ENCODE measurements at regions not wholly inside any gene's neighbourhood (a gene's known extent, or its start where the extent isn't known, plus 50 kb on each side); places are given as distances from the start of the nearest gene placed in this dataset.

DNA sequence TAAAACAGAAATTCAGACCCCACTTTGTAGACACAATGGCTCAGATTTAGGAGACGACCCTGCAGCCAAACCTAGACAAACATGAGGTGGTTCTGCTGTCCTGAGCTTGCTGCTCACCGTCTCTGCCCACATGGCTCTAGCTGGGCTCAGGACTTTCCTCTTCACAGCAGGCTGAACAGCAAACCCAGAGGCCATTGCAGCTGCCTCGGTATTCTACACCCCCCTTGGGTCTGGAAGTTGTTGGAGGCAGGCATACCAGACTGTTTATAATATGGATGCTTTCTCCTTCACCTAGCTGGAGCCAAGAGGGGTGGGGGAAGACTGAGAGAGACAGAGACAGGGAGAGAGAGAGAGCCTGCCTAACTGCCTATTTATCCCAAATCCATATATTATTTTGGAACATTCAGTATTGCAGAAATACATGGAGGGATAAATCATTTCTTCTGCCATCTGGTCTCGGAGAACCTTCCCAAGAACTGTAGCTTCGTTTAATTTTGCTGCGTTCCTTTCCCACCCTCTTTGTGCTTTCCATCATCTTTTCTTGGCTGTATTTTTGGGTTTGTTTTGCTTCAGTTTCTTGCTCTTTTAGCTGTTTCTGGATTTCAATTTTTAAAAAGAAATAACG, 628.2 kb upstream of the RBFOX1 start:
- TF ChIP-seq FOXK2 (IDR thresholded peaks at IDR 0.05) = no peak
- TF ChIP-seq BHLHE40 (IDR thresholded peaks at IDR 0.05; ENCODE audit: borderline replicate concordance) = no peak
- no peak for TF ChIP-seq HDGF (IDR thresholded peaks at IDR 0.05; ENCODE audit: borderline replicate concordance)
- TF ChIP-seq ZNF384 (IDR thresholded peaks at IDR 0.05) = no peak
- TF ChIP-seq TARDBP (IDR thresholded peaks at IDR 0.05) = no peak
- no peak for TF ChIP-seq ELF4 (IDR thresholded peaks at IDR 0.05)
- TF ChIP-seq FOXM1 (IDR thresholded peaks at IDR 0.05; ENCODE audit: borderline replicate concordance) = no peak
- no peak for TF ChIP-seq SUZ12 (IDR thresholded peaks at IDR 0.05)
- TF ChIP-seq SP1 (IDR thresholded peaks at IDR 0.05) = no peak
- no peak for TF ChIP-seq FOXA1 (IDR thresholded peaks at IDR 0.05)
